Stimulated activated CD8-positive, alpha-beta memory T cell treated with anti-CD3 and anti-CD28 coated beads, Interleukin-7, amount 100 ng/mL, for 4 hours (primary cell): ENCODE measurements at regions not wholly inside any gene's neighbourhood (a gene's known extent, or its start where the extent isn't known, plus 50 kb on each side); places are given as distances from the start of the nearest gene placed in this dataset.
"Not testable (repeated sequence)": the region's sequence is repeated elsewhere in the genome, so short reads cannot be mapped to it uniquely, and the experiment has no call there.

Experiments
- DNase-seq, 2 donors: peaks; one replicate each; pipeline ENCODE4 v3.0.0-alpha.2; 2020; ENCODE audit warnings: low read depth in 2 of 2

GRCh38 chr5:160479220-160479619 is 57.6 kb downstream of the PTTG1 start:
- DNase-seq, result no peak

- no peak for DNase-seq
Measured at GRCh38 chr5:160479926-160480325, 58.3 kb downstream of the PTTG1 start.

GRCh38 chr5:160480652-160481051 is 59.0 kb downstream of the PTTG1 start:
- DNase-seq, result no peak

- no peak for DNase-seq
Measured at GRCh38 chr5:160484678-160485077, 63.0 kb downstream of the PTTG1 start.

- DNase-seq, result no peak
Measured at GRCh38 chr5:160485364-160485969, 63.8 kb downstream of the PTTG1 start.

GRCh38 chr5:160486573-160486972 is 64.9 kb downstream of the PTTG1 start:
- DNase-seq, result peak; percentile 28 to 37

GRCh38 chr5:160488394-160489325 is 67.0 kb downstream of the PTTG1 start:
- DNase-seq, result no peak

GRCh38 chr5:160491438-160491837 is 69.8 kb downstream of the PTTG1 start:
- DNase-seq, result no peak

- no peak for DNase-seq
Measured at GRCh38 chr5:160492565-160492964, 70.9 kb downstream of the PTTG1 start.

- no peak for DNase-seq
Measured at GRCh38 chr5:160493806-160494338, 72.2 kb downstream of the PTTG1 start.

- DNase-seq, result no peak
Measured at GRCh38 chr5:160494451-160494850, 72.8 kb downstream of the PTTG1 start.

GRCh38 chr5:160496334-160496733 is 74.7 kb downstream of the PTTG1 start:
- no peak for DNase-seq

GRCh38 chr5:160496784-160497183 is 75.1 kb downstream of the PTTG1 start:
- DNase-seq, result no peak

GRCh38 chr5:160497878-160498277 is 76.2 kb downstream of the PTTG1 start:
- no peak for DNase-seq

GRCh38 chr5:160498441-160499043 is 76.9 kb downstream of the PTTG1 start:
- not testable (repeated sequence) for DNase-seq

GRCh38 chr5:160500786-160501779 is 79.4 kb downstream of the PTTG1 start:
- DNase-seq, result no peak

GRCh38 chr5:160504906-160505305 is 83.3 kb downstream of the PTTG1 start:
- DNase-seq, result no peak

GRCh38 chr5:160506006-160507004 is 84.7 kb downstream of the PTTG1 start:
- peak; percentile 39 to 55 for DNase-seq

GRCh38 chr5:160507221-160507721 is 85.6 kb downstream of the PTTG1 start:
- DNase-seq, result no peak
